ENCODE measurements at regions not wholly inside any gene's neighbourhood (a gene's known extent, or its start where the extent isn't known, plus 50 kb on each side); places are given as distances from the start of the nearest gene placed in this dataset.
A peak's percentile ranks its signal among the peaks of the same experiment; 100 is the strongest.
"Not testable (repeated sequence)": the region's sequence is repeated elsewhere in the genome, so short reads cannot be mapped to it uniquely, and the experiment has no call there.

DNA sequence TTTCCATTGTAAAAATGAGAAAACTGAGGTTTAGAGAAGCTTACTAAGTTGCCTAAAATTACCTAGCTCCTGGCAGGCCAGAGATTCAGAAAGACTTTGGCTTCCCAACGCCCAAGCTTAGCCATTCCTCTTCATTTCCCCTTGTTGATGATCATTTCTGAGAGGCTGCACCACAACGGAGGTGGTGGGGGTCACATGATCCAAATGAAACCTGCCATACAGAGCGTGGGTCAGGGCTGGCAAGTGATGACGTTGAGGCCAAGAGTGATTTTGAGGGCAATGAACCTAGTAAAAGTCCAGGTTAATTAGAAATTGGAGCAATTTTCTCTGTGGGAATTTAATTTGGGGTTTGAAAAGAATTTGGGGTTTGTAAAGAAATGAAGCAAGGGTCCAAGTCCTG is 109.9 kb downstream of the TMEM182 start:
- no peaks in the 10 kb centered on the region for H3K36me3 ChIP-seq (ENCODE audit: control insufficient read depth, insufficient read depth, low read length)
- no peaks in the 10 kb centered on the region for H3K4me1 ChIP-seq (ENCODE audit: control insufficient read depth, insufficient read depth, low read length)
- H3K27me3 ChIP-seq (ENCODE audit: control insufficient read depth, insufficient read depth, low read length, poor library complexity, severe bottlenecking), result no peaks in the 10 kb centered on the region
- H3K4me3 ChIP-seq (ENCODE audit: insufficient read depth, low read depth, low read length), result no peak overlapping the region
- H3K27ac ChIP-seq (ENCODE audit: insufficient read depth, low read depth, low read length, poor library complexity, severe bottlenecking), result no peak overlapping the region
- WGBS, 2 experiments, result 88 to 90% methylated on average over 4 of the region's 4 CpGs
- H3K9me3 ChIP-seq (ENCODE audit: control insufficient read depth, low read length), result no peaks in the 10 kb centered on the region

DNA sequence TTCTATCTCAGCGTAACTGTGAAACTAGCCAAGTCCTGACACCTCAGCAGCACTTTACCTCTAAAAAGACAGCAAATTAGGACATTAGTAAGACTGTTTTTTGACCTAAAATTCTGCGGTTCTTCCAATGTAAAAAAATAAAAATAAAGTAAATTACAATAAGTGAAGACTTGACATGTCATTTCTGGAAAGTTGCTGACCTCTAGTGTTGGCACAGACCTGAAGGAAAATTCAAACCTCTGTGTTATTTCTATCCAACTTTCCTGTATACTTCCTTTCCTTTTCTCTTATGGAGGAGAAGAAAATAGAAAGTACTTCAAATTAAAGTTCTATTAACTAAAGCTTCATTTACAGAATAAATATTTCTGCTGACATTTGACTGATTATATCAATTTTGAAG is 110.6 kb downstream of the TMEM182 start:
- H3K36me3 ChIP-seq (ENCODE audit: control insufficient read depth, insufficient read depth, low read length), result no peaks in the 10 kb centered on the region
- WGBS, 2 experiments, result 83 to 94% methylated on average over 1 to 2 of the region's 2 CpGs

DNA sequence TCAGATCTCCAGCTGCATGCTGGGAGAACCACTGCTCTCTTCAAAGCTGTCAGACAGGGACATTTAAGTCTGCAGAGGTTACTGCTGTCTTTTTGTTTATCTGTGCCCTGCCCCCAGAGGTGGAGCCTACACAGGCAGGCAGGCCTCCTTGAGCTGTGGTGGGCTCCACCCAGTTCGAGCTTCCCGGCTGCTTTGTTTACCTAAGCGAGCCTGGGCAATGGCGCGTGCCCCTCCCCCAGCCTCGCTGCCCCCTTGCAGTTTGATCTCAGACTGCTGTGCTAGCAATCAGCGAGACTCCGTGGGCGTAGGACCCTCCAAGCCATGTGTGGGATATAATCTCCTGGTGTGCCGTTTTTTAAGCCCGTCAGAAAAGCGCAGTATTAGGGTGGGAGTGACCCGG is 117.7 kb downstream of the TMEM182 start:
- WGBS, 2 experiments, result 93 to 95% methylated on average over 13 of the region's 13 CpGs
- not testable (repeated sequence) for H3K36me3 ChIP-seq (ENCODE audit: control insufficient read depth, insufficient read depth, low read length); H3K27ac ChIP-seq (ENCODE audit: insufficient read depth, low read depth, low read length, poor library complexity, severe bottlenecking); H3K4me3 ChIP-seq (ENCODE audit: insufficient read depth, low read depth, low read length); H3K9me3 ChIP-seq (ENCODE audit: control insufficient read depth, low read length); H3K4me1 ChIP-seq (ENCODE audit: control insufficient read depth, insufficient read depth, low read length); H3K27me3 ChIP-seq (ENCODE audit: control insufficient read depth, insufficient read depth, low read length, poor library complexity, severe bottlenecking)

More for the DNA sequence above, 110.6 kb downstream of the TMEM182 start:
- H3K27me3 ChIP-seq (ENCODE audit: control insufficient read depth, insufficient read depth, low read length, poor library complexity, severe bottlenecking), result no peaks in the 10 kb centered on the region
- no peak overlapping the region for H3K27ac ChIP-seq (ENCODE audit: insufficient read depth, low read depth, low read length, poor library complexity, severe bottlenecking)
- H3K9me3 ChIP-seq (ENCODE audit: control insufficient read depth, low read length), result no peaks in the 10 kb centered on the region
- H3K4me1 ChIP-seq (ENCODE audit: control insufficient read depth, insufficient read depth, low read length), result no peaks in the 10 kb centered on the region
- H3K4me3 ChIP-seq (ENCODE audit: insufficient read depth, low read depth, low read length), result no peak overlapping the region

DNA sequence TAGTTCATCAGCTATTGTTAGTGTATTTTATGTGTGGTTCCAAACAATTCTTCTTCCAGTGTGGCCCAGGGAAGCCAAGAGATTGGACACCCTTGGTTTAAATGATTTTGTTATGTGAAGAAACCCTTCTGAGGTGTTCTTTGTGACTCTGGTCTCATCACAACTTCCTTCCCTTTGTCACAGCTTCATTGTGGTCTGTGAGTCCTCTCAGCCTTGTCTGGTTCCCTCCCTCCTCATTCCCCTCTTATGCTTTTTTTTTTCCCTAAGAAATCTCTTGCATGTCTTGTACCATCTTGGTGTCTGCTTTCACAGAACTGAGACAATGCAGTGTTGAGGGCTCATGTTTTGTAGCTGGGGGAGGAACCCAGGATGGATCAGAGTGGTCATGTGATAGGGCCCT is 118.9 kb downstream of the TMEM182 start:
- Histone ChIP-seq H3K9me3 (ENCODE audit: control insufficient read depth, low read length) (no peaks in the 10 kb centered on the region), H3K4me3 (ENCODE audit: insufficient read depth, low read depth, low read length) (no peak overlapping the region), H3K4me1 (ENCODE audit: control insufficient read depth, insufficient read depth, low read length) (no peaks in the 10 kb centered on the region), H3K36me3 (ENCODE audit: control insufficient read depth, insufficient read depth, low read length) (no peaks in the 10 kb centered on the region), H3K27me3 (ENCODE audit: control insufficient read depth, insufficient read depth, low read length, poor library complexity, severe bottlenecking) (no peaks in the 10 kb centered on the region), H3K27ac (ENCODE audit: insufficient read depth, low read depth, low read length, poor library complexity, severe bottlenecking) (no peak overlapping the region)

DNA sequence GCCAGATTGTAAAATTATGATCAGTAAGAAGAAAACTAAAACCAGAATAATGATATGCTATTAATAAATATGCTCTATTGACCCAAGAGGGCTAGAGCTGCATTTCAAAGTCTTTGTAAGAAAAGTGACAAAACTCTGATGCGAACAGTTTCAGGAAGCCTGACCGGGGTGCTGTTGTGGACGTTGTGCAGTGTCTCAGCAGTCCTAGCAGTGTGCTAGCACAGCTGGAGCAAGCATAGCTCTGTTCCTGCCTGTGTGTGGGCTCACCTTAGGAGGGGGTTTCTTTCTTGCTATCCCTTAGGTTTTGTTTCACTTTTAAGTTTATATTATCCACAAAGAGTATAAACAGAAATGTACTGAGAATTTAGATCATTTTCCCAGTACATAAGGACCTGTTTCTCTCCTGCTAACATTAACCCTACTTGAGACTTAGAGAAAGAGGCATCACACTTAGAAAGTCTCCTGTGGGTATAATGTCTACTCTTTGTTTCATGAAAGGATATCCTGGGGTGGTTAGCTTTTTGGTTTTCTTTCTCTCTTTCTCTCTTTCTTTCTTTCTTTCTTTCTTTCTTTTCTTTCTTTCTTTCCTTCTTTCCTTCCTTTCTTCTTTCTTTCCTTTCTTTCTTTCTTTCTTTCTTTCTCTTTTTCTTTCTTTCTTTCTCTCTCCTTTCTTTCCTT is 124.5 kb downstream of the TMEM182 start:
- no peaks in the 10 kb centered on the region for H3K27me3 ChIP-seq (ENCODE audit: control insufficient read depth, insufficient read depth, low read length, poor library complexity, severe bottlenecking)
- no peak overlapping the region for H3K4me3 ChIP-seq (ENCODE audit: insufficient read depth, low read depth, low read length)
- H3K36me3 ChIP-seq (ENCODE audit: control insufficient read depth, insufficient read depth, low read length), result no peaks in the 10 kb centered on the region
- no peak overlapping the region for H3K27ac ChIP-seq (ENCODE audit: insufficient read depth, low read depth, low read length, poor library complexity, severe bottlenecking)
- 84 to 86% methylated on average over 3 of the region's 3 CpGs for WGBS, 2 experiments
- no peaks in the 10 kb centered on the region for H3K9me3 ChIP-seq (ENCODE audit: control insufficient read depth, low read length)
- H3K4me1 ChIP-seq (ENCODE audit: control insufficient read depth, insufficient read depth, low read length), result no peaks in the 10 kb centered on the region

DNA sequence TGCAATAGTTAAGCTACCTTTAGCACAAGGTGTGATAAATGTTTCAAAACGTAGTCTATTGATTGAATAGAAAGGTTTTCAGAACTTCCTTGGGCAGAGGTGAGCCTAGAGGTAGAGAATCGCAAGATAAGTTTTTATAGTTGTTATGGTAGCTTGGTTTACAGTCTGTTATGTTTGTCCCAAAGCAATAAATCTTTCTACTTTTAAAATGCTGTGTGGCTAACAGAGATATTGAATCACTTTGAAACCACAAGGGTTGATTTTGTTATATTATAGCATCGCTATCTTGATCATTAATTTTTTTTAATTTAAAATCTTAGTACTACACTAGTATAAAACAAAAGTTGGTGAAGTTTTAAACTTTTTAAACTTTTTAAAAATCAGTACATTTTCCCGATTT is 126.7 kb downstream of the TMEM182 start:
- 95% methylated on average over 3 of the region's 4 CpGs for WGBS, 2 experiments
- Histone ChIP-seq H3K27me3 (ENCODE audit: control insufficient read depth, insufficient read depth, low read length, poor library complexity, severe bottlenecking) (no peaks in the 10 kb centered on the region), H3K4me3 (ENCODE audit: insufficient read depth, low read depth, low read length) (no peak overlapping the region)

DNA sequence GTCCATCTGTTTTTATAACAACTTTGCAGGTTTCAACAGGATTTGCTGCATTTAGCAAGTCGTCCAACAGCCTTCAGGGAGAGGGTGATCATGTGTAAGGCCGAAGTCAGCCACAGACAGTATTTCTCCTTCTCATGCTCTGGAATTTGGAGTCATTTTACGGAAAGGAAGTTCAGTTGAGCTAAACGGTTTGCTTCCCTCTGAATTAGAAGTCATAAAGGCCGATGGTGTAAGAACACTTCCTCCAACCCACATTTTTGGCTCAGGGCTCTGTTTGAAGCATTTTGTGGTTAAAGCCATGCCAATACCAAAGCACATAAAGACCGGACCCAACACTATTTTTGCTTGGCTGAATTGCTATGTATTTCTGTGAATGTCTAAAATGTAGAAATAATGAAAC is 129.5 kb downstream of the TMEM182 start:
- H3K36me3 ChIP-seq (ENCODE audit: control insufficient read depth, insufficient read depth, low read length), result no peaks in the 10 kb centered on the region
- no peaks in the 10 kb centered on the region for H3K9me3 ChIP-seq (ENCODE audit: control insufficient read depth, low read length)
- 87 to 89% methylated on average over 6 of the region's 6 CpGs for WGBS, 2 experiments
- peaks cover 7% of the 10 kb centered on the region for H3K4me1 ChIP-seq (ENCODE audit: control insufficient read depth, insufficient read depth, low read length)
- H3K27me3 ChIP-seq (ENCODE audit: control insufficient read depth, insufficient read depth, low read length, poor library complexity, severe bottlenecking), result no peaks in the 10 kb centered on the region
- no peak overlapping the region for H3K4me3 ChIP-seq (ENCODE audit: insufficient read depth, low read depth, low read length)
- no peak overlapping the region for H3K27ac ChIP-seq (ENCODE audit: insufficient read depth, low read depth, low read length, poor library complexity, severe bottlenecking)

More for the DNA sequence above, 126.7 kb downstream of the TMEM182 start:
- Histone ChIP-seq H3K27ac (ENCODE audit: insufficient read depth, low read depth, low read length, poor library complexity, severe bottlenecking) (no peak overlapping the region), H3K36me3 (ENCODE audit: control insufficient read depth, insufficient read depth, low read length) (no peaks in the 10 kb centered on the region), H3K4me1 (ENCODE audit: control insufficient read depth, insufficient read depth, low read length) (peaks cover 7% of the 10 kb centered on the region), H3K9me3 (ENCODE audit: control insufficient read depth, low read length) (no peaks in the 10 kb centered on the region)

DNA sequence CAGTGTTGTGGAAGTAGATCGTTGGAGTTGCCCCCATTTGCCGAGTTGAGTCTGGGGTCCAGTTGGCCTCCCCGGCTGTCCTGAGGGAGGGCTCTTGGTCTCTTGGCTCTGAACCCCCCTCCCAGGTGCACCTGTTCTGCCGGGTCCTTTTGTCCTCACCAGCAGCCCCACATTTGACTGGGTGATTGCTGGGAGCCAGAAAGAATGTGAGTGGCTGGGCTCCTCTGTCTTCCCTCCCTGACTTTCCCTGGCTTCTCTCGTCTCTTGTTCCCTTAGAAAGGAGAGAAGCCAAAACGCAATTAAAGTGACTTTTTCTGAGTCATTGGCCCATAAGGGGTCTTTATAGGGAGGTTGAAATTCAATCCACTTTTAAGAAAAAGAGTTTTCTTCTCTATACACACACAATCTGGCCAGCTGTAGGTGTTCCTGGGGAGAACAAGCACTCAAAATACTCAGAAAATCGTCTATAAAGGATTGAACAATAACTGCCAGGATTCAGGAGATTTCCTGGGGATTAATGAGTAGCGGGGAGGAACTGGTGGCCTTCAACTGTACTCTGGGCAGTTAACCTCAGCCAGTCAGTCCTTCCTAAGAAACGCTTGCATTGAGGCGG is 131.0 kb downstream of the TMEM182 start:
- 61 to 66% methylated on average over 9 to 10 of the region's 10 CpGs for WGBS, 2 experiments
- H3K9me3 ChIP-seq (ENCODE audit: control insufficient read depth, low read length), result no peaks in the 10 kb centered on the region
- H3K4me3 ChIP-seq (ENCODE audit: insufficient read depth, low read depth, low read length), result no peak overlapping the region
- peak overlapping the region; percentile 57 for H3K27ac ChIP-seq (ENCODE audit: insufficient read depth, low read depth, low read length, poor library complexity, severe bottlenecking)
- no peaks in the 10 kb centered on the region for H3K27me3 ChIP-seq (ENCODE audit: control insufficient read depth, insufficient read depth, low read length, poor library complexity, severe bottlenecking)
- H3K36me3 ChIP-seq (ENCODE audit: control insufficient read depth, insufficient read depth, low read length), result no peaks in the 10 kb centered on the region
- H3K4me1 ChIP-seq (ENCODE audit: control insufficient read depth, insufficient read depth, low read length), result peaks cover 7% of the 10 kb centered on the region

DNA sequence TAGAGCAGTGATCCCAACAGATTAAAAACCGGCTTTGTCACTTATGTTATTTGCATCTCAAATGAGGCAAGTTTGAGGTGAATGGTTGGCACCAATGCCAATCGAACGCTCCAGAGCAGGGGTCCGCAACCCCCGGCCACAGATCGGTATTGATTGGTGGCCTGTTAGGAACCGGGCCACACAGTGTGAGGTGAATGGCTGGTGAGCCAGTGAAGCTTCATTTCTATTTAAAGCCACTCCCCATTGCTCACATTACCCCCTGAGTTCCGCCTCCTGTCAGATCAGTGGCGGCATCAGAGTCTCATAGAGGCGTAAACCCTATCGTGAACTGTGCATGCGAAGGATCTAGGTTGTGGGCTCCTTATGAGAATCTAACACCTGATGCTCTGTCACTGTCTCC is 132.0 kb downstream of the TMEM182 start:
- no peaks in the 10 kb centered on the region for H3K36me3 ChIP-seq (ENCODE audit: control insufficient read depth, insufficient read depth, low read length)
- H3K27me3 ChIP-seq (ENCODE audit: control insufficient read depth, insufficient read depth, low read length, poor library complexity, severe bottlenecking), result no peaks in the 10 kb centered on the region
- no peak overlapping the region for H3K4me3 ChIP-seq (ENCODE audit: insufficient read depth, low read depth, low read length)
- no peak overlapping the region for H3K27ac ChIP-seq (ENCODE audit: insufficient read depth, low read depth, low read length, poor library complexity, severe bottlenecking)
- no peaks in the 10 kb centered on the region for H3K9me3 ChIP-seq (ENCODE audit: control insufficient read depth, low read length)
- 94% methylated on average over 12 of the region's 12 CpGs for WGBS, 2 experiments
- H3K4me1 ChIP-seq (ENCODE audit: control insufficient read depth, insufficient read depth, low read length), result peaks cover 7% of the 10 kb centered on the region

DNA sequence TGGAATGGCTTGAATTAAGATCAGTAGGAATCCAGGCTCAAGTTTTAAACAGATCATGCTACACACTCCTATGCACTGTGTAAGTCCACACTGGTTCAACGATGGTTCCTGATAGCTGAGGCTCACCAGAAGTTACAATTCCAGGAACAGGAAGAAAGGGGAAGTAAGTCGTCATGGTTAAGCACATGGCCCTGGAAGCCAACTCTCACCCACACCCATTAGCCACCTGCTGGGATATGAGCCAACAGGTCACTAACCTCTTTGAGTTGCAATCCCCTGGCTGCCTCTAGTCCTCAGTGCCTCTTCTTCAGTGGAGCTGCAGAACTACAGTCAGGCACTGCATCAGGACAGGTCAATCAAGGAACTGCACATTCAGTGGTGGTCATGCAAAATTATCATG is 133.5 kb downstream of the TMEM182 start:
- Histone ChIP-seq H3K27ac (ENCODE audit: insufficient read depth, low read depth, low read length, poor library complexity, severe bottlenecking) (no peak overlapping the region), H3K36me3 (ENCODE audit: control insufficient read depth, insufficient read depth, low read length) (no peaks in the 10 kb centered on the region), H3K27me3 (ENCODE audit: control insufficient read depth, insufficient read depth, low read length, poor library complexity, severe bottlenecking) (no peaks in the 10 kb centered on the region), H3K4me3 (ENCODE audit: insufficient read depth, low read depth, low read length) (no peak overlapping the region), H3K9me3 (ENCODE audit: control insufficient read depth, low read length) (no peaks in the 10 kb centered on the region), H3K4me1 (ENCODE audit: control insufficient read depth, insufficient read depth, low read length) (peaks cover 7% of the 10 kb centered on the region)
- 61 to 73% methylated on average over 2 of the region's 2 CpGs for WGBS, 2 experiments
